Erythroblast (primary cell): ENCODE measurements at regions not wholly inside any gene's neighbourhood (a gene's known extent, or its start where the extent isn't known, plus 50 kb on each side); places are given as distances from the start of the nearest gene placed in this dataset.
"Not testable (repeated sequence)": the region's sequence is repeated elsewhere in the genome, so short reads cannot be mapped to it uniquely, and the experiment has no call there.

Source experiments
- GATA1 ChIP-seq: IDR thresholded peaks from 2 replicates; pipeline ENCODE4 v1.6.1; 2011; ENCODE audit warnings: low read depth, mild to moderate bottlenecking, control low read depth, low read length, moderate library complexity
- POLR2A ChIP-seq: IDR thresholded peaks from 2 replicates; pipeline ENCODE4 v1.6.1; 2011; ENCODE audit warnings: mild to moderate bottlenecking, low read length

DNA sequence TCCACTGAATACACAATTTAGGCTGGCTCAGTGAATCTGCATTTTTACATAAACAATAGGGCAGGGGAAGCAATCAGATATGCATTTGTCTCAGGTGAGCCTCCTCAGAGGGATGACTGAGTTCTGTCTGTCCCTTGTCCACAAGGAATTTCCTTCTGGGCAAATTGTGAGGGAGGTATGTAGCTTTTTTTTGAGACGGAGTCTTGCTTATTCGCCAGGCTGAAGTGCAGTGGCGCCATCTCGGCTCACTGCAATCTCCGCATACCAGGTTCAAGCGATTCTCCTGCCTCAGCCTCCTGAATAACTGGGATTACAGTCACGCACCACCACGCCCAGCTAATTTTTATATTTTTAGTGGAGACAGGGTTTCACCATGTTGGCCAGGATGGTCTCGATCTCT lies 64.6 kb downstream of the RESF1 start:
- not testable (repeated sequence) for TF ChIP-seq POLR2A, GATA1
